Anterior cingulate cortex (tissue), 58 donors: ENCODE measurements at regions not wholly inside any gene's neighbourhood (a gene's known extent, or its start where the extent isn't known, plus 50 kb on each side); places are given as distances from the start of the nearest gene placed in this dataset.

Experiments
- DNase-seq, 58 donors: peaks; one replicate each; lab custom pipeline; 2025; lab: John Stamatoyannopoulos, UW

DNA sequence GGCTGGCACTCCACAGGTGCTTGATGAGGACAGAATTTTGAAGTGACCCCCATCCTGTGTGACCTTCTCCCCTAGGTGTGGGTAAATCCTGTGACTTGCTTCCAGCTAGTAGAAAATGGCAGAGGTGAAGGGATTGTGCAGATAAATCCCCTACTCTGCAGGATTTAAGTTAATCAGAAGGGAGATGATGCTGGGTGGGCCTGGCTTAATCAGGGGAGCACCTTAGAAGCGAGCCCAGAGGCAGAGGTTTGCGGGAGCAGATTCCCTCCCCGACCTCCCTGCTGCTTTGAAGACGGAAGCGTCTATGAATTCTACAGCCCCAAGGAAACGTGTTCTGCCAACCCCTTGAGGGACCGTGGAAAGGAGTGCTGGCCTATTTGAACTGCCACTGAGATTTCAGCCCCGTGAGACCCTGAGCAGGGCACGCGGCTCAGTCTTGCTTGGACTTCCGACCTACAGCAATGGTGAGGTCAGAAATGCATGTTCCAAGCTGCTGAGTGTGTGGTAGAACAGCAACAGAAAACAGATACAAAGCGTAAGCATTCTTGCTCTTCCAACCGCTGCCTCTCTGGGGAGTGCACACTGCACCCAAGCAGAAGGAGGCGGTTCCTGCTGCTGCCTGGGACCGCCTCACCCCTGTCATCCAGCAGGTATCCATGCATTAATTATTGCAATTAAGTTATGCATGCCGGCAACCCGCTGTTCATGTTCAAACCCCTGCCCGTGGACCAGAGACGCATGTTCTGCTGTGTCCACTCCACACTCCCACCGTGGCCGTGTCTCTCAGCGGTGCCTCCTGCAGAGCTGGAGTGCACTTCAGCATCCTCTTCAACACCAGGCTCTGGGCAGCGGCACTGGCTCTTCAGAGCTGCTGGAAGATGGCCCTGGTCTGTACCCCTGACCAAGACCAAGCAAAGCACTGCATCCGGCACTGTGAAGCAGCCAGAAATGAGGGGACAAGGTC lies 54.6 kb upstream of the RXRA start:
- DNase-seq = no peak

DNA sequence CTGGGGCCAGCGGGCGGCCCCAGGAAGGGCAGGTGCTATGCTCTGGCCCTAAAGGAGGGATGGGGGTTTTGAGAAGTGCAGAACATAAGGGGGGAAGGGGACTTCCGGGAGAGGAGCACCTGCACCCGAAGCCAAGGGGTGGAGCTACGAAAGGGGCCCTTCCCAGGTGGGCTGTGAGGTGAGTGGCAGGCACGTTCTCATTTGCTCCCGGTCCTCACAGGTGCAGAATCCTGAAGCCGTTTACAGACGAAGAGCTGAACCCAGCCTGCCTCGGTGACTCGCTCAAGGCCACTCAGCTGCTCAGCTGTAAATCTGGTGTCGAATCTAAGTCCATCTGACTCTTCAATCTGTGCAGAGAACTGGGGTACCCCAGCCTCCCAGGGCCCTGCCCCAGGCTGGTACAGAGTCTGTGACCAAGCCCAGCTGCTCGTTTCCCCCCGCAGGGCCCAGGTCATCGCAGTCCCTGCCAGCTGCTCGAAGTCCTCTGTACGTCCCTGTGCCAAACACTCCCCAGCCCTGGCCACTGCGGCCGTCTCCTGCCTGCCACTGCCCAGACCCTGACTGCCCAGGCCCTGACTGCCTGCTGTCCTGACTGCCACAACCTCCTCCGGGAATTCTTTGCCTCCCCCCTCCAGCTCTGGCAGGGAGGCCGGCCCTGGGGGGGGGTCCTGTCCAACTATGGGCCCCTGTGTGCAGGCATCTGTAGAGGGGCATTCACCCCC lies 53.8 kb upstream of the RXRA start:
- DNase-seq = peak in 1 of 58 donors; percentile 13

DNA sequence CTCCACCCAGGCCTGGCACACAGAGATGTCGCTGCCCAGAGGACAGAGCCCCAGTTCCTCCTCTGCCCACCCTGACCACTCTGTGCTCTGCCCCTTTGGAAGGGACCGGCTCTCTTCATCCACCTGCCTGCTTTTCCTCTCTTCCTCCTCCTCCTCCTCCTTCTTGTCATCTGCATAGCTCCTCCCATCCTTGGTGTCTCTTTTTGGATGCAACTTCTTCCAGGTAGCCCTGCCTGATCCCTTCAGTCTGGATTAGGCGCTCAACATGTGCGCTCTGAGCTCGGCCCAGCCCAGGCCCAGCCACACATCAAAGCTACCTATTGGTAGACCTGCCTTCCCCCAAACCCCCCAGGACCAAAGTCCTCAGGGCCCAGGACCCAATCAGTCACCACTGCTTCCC lies 52.6 kb upstream of the RXRA start:
- DNase-seq = no peak

DNA sequence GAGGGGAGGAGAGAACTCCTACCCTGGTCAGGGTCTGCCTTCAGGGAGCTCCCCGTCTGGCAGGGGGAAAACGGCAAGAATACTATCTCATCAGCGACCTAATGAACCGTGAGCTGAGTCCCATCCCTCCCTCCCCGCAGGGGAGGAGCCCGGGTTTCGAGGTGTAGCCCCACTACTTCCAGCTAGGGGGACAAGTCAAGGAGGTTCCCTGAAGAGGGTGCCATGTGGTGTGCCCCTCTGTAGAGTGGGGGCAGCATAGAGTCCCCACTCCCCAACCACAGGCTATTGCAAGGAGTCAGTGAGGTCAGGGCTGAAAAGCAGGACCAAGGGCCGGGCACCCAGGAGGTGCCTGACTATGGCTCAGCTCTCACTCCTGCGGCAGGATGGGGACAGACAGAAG lies 50.9 kb upstream of the RXRA start:
- no peak for DNase-seq

DNA sequence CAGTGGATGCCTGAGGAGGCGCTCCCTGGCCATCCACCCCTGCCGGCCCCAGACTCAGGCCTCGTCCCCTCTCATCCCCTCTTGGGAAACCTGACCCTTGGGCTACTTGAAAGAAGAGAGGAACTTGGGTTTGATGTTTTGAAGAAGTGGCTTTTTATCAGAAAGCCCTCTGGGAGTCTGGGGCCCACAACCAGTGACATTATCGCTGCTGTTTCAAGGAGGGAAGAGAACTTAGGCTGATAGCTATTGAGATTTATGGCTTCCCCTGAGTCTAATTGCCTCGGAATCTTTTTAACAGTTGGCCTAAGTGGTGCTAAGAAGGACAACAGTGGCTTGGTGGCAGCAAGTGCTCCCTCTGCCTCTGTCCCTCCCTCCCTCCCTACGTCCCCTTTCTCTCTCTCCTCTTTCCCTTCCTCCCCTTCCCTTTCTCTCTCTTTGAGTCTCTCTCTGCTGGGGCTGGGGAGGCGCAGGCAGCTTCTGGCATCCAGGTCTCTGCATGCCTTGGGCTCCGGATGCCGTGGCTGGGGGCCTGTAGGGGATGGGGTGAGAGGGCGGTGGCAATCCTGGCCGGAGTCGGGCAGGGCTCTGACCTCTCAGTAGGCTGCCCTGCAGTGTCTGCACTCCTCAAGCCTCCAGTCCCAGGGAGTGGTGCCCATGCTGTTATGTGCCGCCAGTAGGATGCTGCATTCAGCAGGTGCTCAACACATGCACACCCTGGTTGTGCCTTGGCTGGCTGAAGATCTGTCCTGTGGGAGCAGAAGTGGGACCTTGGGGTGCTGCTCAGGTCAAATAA lies 49.6 kb upstream of the RXRA start:
- no peak for DNase-seq
